Non-pigmented ciliary epithelial cell (primary cell): ENCODE measurements at regions not wholly inside any gene's neighbourhood (a gene's known extent, or its start where the extent isn't known, plus 50 kb on each side); places are given as distances from the start of the nearest gene placed in this dataset.

Experiments
- DNase-seq: peaks from one replicate; pipeline ENCODE4 v3.0.0-alpha.2; 2010; ENCODE audit warnings: low read depth

GRCh38 chr12:127680516-127680915 lies 586.5 kb upstream of the TMEM132C start:
- no peak for DNase-seq

GRCh38 chr12:127681151-127681754 lies 585.7 kb upstream of the TMEM132C start:
- no peak for DNase-seq

- DNase-seq, result no peak
Observed at GRCh38 chr12:127685491-127685890, 581.5 kb upstream of the TMEM132C start.

- no peak for DNase-seq
Observed at GRCh38 chr12:127685931-127686330, 581.0 kb upstream of the TMEM132C start.

- DNase-seq, result no peak
Observed at GRCh38 chr12:127687181-127687580, 579.8 kb upstream of the TMEM132C start.

- no peak for DNase-seq
Observed at GRCh38 chr12:127688906-127689428, 578.0 kb upstream of the TMEM132C start.

GRCh38 chr12:127690161-127690560 lies 576.8 kb upstream of the TMEM132C start:
- no peak for DNase-seq

- no peak for DNase-seq
Observed at GRCh38 chr12:127696963-127697362, 570.0 kb upstream of the TMEM132C start.

- DNase-seq, result no peak
Observed at GRCh38 chr12:127703026-127703425, 563.9 kb upstream of the TMEM132C start.

- DNase-seq, result no peak
Observed at GRCh38 chr12:127711108-127711507, 555.9 kb upstream of the TMEM132C start.

GRCh38 chr12:127712561-127712960 lies 554.4 kb upstream of the TMEM132C start:
- DNase-seq, result no peak

GRCh38 chr12:127716166-127716565 lies 550.8 kb upstream of the TMEM132C start:
- DNase-seq, result no peak

- DNase-seq, result no peak
Observed at GRCh38 chr12:127717278-127717677, 549.7 kb upstream of the TMEM132C start.

- no peak for DNase-seq
Observed at GRCh38 chr12:127720334-127720733, 546.6 kb upstream of the TMEM132C start.

- DNase-seq, result no peak
Observed at GRCh38 chr12:127722611-127723010, 544.4 kb upstream of the TMEM132C start.

- no peak for DNase-seq
Observed at GRCh38 chr12:127723251-127723650, 543.7 kb upstream of the TMEM132C start.

- no peak for DNase-seq
Observed at GRCh38 chr12:127726671-127727315, 540.2 kb upstream of the TMEM132C start.

- DNase-seq, result no peak
Observed at GRCh38 chr12:127728285-127728684, 538.7 kb upstream of the TMEM132C start.

- no peak for DNase-seq
Observed at GRCh38 chr12:127728729-127729128, 538.2 kb upstream of the TMEM132C start.

GRCh38 chr12:127729381-127729780 lies 537.6 kb upstream of the TMEM132C start:
- DNase-seq, result peak; percentile 59

GRCh38 chr12:127731657-127732056 lies 535.3 kb upstream of the TMEM132C start:
- no peak for DNase-seq

GRCh38 chr12:127742231-127742630 lies 524.7 kb upstream of the TMEM132C start:
- no peak for DNase-seq

- DNase-seq, result no peak
Observed at GRCh38 chr12:127745469-127746212, 521.3 kb upstream of the TMEM132C start.
